K562 (cell line): ENCODE measurements at regions not wholly inside any gene's neighbourhood (a gene's known extent, or its start where the extent isn't known, plus 50 kb on each side); places are given as distances from the start of the nearest gene placed in this dataset.
"Not testable (repeated sequence)": the region's sequence is repeated elsewhere in the genome, so short reads cannot be mapped to it uniquely, and the experiment has no call there.

ENCODE experiments used
- BCLAF1 ChIP-seq, 2 experiments: fragments of 450-650 bp in 1 of 2; IDR thresholded peaks; 2 replicates each; pipeline ENCODE4 v1.6.1; 2011 to 2017; ENCODE audit warnings: low read depth in 2 of 2, antibody characterized with exemption in 1 of 2, borderline replicate concordance in 1 of 2, low read length in 1 of 2, mild to moderate bottlenecking in 1 of 2, mixed read lengths in 1 of 2; ENCODE audit not compliant: control insufficient read depth in 1 of 2
- CAMTA2 ChIP-seq: fragments of 250-450 bp; sonication (Bioruptor Pico); conservative IDR thresholded peaks from 2 replicates; pipeline ENCODE4 v1.5.1; 2022
- CBX1 ChIP-seq: sonication (generic); IDR thresholded peaks from 2 replicates; pipeline ENCODE4 v1.6.1; 2016; ENCODE audit warnings: antibody characterized with exemption, low read depth, mild to moderate bottlenecking
- CCAR2 ChIP-seq: fragments of 200-400 bp; formaldehyde crosslinking; IDR thresholded peaks from 2 replicates; pipeline ENCODE4 v1.6.1; 2017; ENCODE audit warnings: mild to moderate bottlenecking, low read depth, low read length
- CEBPB ChIP-seq: fragments of 450-650 bp; IDR thresholded peaks from 2 replicates; pipeline ENCODE4 v1.6.1; 2016; ENCODE audit warnings: missing genetic modification characterization, missing compliant biosample characterization
- E4F1 ChIP-seq: fragments of 250-450 bp; sonication (Bioruptor Pico); IDR thresholded peaks from 2 replicates; pipeline ENCODE4 v1.5.0; 2021; ENCODE audit warnings: mild to moderate bottlenecking, borderline replicate concordance
- FOXJ3 ChIP-seq: sonication (generic); formaldehyde crosslinking; IDR thresholded peaks from 2 replicates; pipeline ENCODE4 v1.4.0; 2020; ENCODE audit warnings: mild to moderate bottlenecking, missing genetic modification reagents
- GTF3C2 ChIP-seq: IDR thresholded peaks from 3 replicates; pipeline ENCODE4 v1.6.1; 2011; ENCODE audit warnings: borderline replicate concordance, mild to moderate bottlenecking, moderate library complexity; ENCODE audit not compliant: insufficient read length; ENCODE audit errors: extremely low read depth
- MXI1 ChIP-seq: IDR thresholded peaks from 2 replicates; pipeline ENCODE4 v1.6.1; 2011; ENCODE audit warnings: low read depth, mild to moderate bottlenecking, improper control_type of control experiment, low read length
- NFYB ChIP-seq: IDR thresholded peaks from 2 replicates; pipeline ENCODE4 v1.6.1; 2011; ENCODE audit warnings: mild to moderate bottlenecking, moderate library complexity; ENCODE audit not compliant: insufficient read length; ENCODE audit errors: extremely low read depth
- POLR2A ChIP-seq: fragments of 450-650 bp; conservative IDR thresholded peaks from 2 replicates; pipeline ENCODE4 v1.6.1; 2016
- SMARCA5 ChIP-seq: fragments of 450-650 bp; IDR thresholded peaks from 2 replicates; pipeline ENCODE4 v1.6.1; 2016
- U2AF1 ChIP-seq: fragments of 200-400 bp; formaldehyde crosslinking; optimal IDR thresholded peaks from 2 replicates; pipeline ENCODE3; 2017; ENCODE audit warnings: mild to moderate bottlenecking, low read depth, low read length, moderate library complexity
- ZNF740 ChIP-seq, 3 experiments: fragments of 200-800 bp in 1 of 3; sonication (Bioruptor generic) in 1 of 3; sonication (generic) in 1 of 3; formaldehyde crosslinking in 1 of 3; IDR thresholded peaks; 2 replicates each; pipeline versions ENCODE4 v1.6.1 to v1.8.0; 2016 to 2022; ENCODE audit warnings: mild to moderate bottlenecking in 2 of 3, missing compliant biosample characterization in 2 of 3, missing genetic modification characterization in 2 of 3, missing genetic modification reagents in 1 of 3

- not testable (repeated sequence) for TF ChIP-seq GTF3C2; BCLAF1 (IDR thresholded peaks at IDR 0.05; ENCODE audit: borderline replicate concordance in 1 of 2, control insufficient read depth in 1 of 2, low read depth in 2 of 2, low read length in 1 of 2); MXI1; CEBPB (tag); U2AF1; CCAR2; POLR2A; CBX1; SMARCA5; E4F1 (CRISPR knock-in tag); FOXJ3 (CRISPR knock-in tag); CAMTA2 (CRISPR knock-in tag); ZNF740 (CRISPR knock-in tag; IDR thresholded peaks at IDR 0.05); ZNF740 (tag; IDR thresholded peaks at IDR 0.05); NFYB
Measured at GRCh38 chr12:112712751-112713150, 78.8 kb upstream of the RPH3A start.
